ENCODE measurements at regions not wholly inside any gene's neighbourhood (a gene's known extent, or its start where the extent isn't known, plus 50 kb on each side); places are given as distances from the start of the nearest gene placed in this dataset.

GRCh38 chr2:59921743-59922142 is 631.7 kb downstream of the BCL11A start:
- intact Hi-C loops (cut with DNase I): no loop called here
- H3K4me3 ChIP-seq: no peak overlapping the region
- H3K27me3 ChIP-seq: no peaks in the 10 kb centered on the region
- no peaks in the 10 kb centered on the region for H3K9me3 ChIP-seq
- no peak for DNase-seq
- no peaks in the 10 kb centered on the region for H3K36me3 ChIP-seq (replicated peaks in 1 of 2; ENCODE audit: insufficient read depth in 1 of 2, low read depth in 2 of 2)
- no peaks in the 10 kb centered on the region for H3K4me1 ChIP-seq
- no peak overlapping the region for H3K27ac ChIP-seq
- no peak for ATAC-seq
- TF ChIP-seq CTCF (IDR thresholded peaks at IDR 0.05): no peak
- WGBS, 2 donors: 89 to 90% methylated on average over 4 of the region's 4 CpGs

GRCh38 chr2:59920961-59921360 is 632.5 kb downstream of the BCL11A start:
- no peaks in the 10 kb centered on the region for H3K4me1 ChIP-seq
- TF ChIP-seq CTCF (IDR thresholded peaks at IDR 0.05) (no peak), POLR2A (IDR thresholded peaks at IDR 0.05) (no peak)
- no peak for DNase-seq
- H3K27ac ChIP-seq: no peak overlapping the region
- no peak overlapping the region for H3K4me3 ChIP-seq
- no peaks in the 10 kb centered on the region for H3K27me3 ChIP-seq
- intact Hi-C loops (cut with DNase I): no loop called here
- H3K9me3 ChIP-seq: no peaks in the 10 kb centered on the region
- peak; percentile 80 for ATAC-seq
- H3K36me3 ChIP-seq (replicated peaks in 1 of 2; ENCODE audit: insufficient read depth in 1 of 2, low read depth in 2 of 2): no peaks in the 10 kb centered on the region
- 53 to 55% methylated on average over 4 of the region's 4 CpGs for WGBS, 2 donors

- H3K9me3 ChIP-seq: no peaks in the 10 kb centered on the region
- no peaks in the 10 kb centered on the region for H3K27me3 ChIP-seq
- DNase-seq: no peak
- H3K4me1 ChIP-seq: no peaks in the 10 kb centered on the region
- no peak for ATAC-seq
- WGBS, 2 donors: 55 to 64% methylated on average over 4 of the region's 4 CpGs
- H3K27ac ChIP-seq: no peak overlapping the region
- H3K4me3 ChIP-seq: no peak overlapping the region
- TF ChIP-seq POLR2A (IDR thresholded peaks at IDR 0.05) (no peak), CTCF (IDR thresholded peaks at IDR 0.05) (no peak)
- intact Hi-C loops (cut with DNase I): no loop called here
- no peaks in the 10 kb centered on the region for H3K36me3 ChIP-seq (replicated peaks in 1 of 2; ENCODE audit: insufficient read depth in 1 of 2, low read depth in 2 of 2)
These were observed 633.1 kb downstream of the BCL11A start for GRCh38 chr2:59920307-59920706.

GRCh38 chr2:59919579-59919978 is 633.9 kb downstream of the BCL11A start:
- H3K4me1 ChIP-seq: no peaks in the 10 kb centered on the region
- H3K4me3 ChIP-seq: no peak overlapping the region
- 87 to 90% methylated on average over 1 of the region's 1 CpG for WGBS, 2 donors
- ATAC-seq (no peak), DNase-seq (no peak)
- H3K27me3 ChIP-seq: no peaks in the 10 kb centered on the region
- H3K9me3 ChIP-seq: no peaks in the 10 kb centered on the region
- H3K27ac ChIP-seq: no peak overlapping the region
- no peak for TF ChIP-seq POLR2A (IDR thresholded peaks at IDR 0.05)
- intact Hi-C loops (cut with DNase I): no loop called here
- no peaks in the 10 kb centered on the region for H3K36me3 ChIP-seq (replicated peaks in 1 of 2; ENCODE audit: insufficient read depth in 1 of 2, low read depth in 2 of 2)

- Histone ChIP-seq H3K27me3 (no peaks in the 10 kb centered on the region), H3K9me3 (no peaks in the 10 kb centered on the region), H3K27ac (no peak overlapping the region), H3K36me3 (replicated peaks in 1 of 2; ENCODE audit: insufficient read depth in 1 of 2, low read depth in 2 of 2) (no peaks in the 10 kb centered on the region), H3K4me1 (no peaks in the 10 kb centered on the region), H3K4me3 (no peak overlapping the region)
- TF ChIP-seq CTCF (IDR thresholded peaks at IDR 0.05): no peak
- TF ChIP-seq POLR2A (IDR thresholded peaks at IDR 0.05): no peak
- DNase-seq (no peak), ATAC-seq (no peak)
- intact Hi-C loops (cut with DNase I): no loop called here
- WGBS, 2 donors: 38 to 93% methylated on average over 1 of the region's 1 CpG
These were observed 641.4 kb downstream of the BCL11A start for GRCh38 chr2:59912042-59912441.
